Brain microvascular endothelial cell (primary cell): ENCODE measurements at regions not wholly inside any gene's neighbourhood (a gene's known extent, or its start where the extent isn't known, plus 50 kb on each side); places are given as distances from the start of the nearest gene placed in this dataset.

Experiments
- DNase-seq: peaks from one replicate; pipeline ENCODE4 v3.0.0-alpha.2; 2020
- H3K27ac ChIP-seq: fragments of 250-450 bp; sonication (Bioruptor Pico); 2 replicates; pipeline ENCODE4 v1.5.1; 2020; ENCODE audit warnings: mild to moderate bottlenecking, moderate library complexity
- H3K27me3 ChIP-seq: fragments of 250-450 bp; sonication (Bioruptor Pico); replicated peaks from 2 replicates; pipeline ENCODE4 v1.5.1; 2020; ENCODE audit warnings: mild to moderate bottlenecking
- H3K36me3 ChIP-seq: fragments of 250-450 bp; sonication (Bioruptor Pico); replicated peaks from 2 replicates; pipeline ENCODE4 v1.5.1; 2020; ENCODE audit warnings: mild to moderate bottlenecking
- H3K4me3 ChIP-seq: 2 replicates; pipeline ENCODE4 v1.5.1; 2011; ENCODE audit warnings: low read depth, mild to moderate bottlenecking, control low read depth, low read length, moderate library complexity
- CTCF ChIP-seq: IDR thresholded peaks from 2 replicates; pipeline ENCODE4 v1.5.1; 2011; ENCODE audit warnings: low read depth, mild to moderate bottlenecking, moderate library complexity, low read length, control low read depth, inconsistent platforms; ENCODE audit errors: missing control alignments
- in situ Hi-C: cut with HindIII; loops from 2 replicates; pipeline ENCODE4 v1.10.0; 2017; ENCODE audit warnings: low sequenced_read_pairs, low pct_ligation_motif_present

DNA sequence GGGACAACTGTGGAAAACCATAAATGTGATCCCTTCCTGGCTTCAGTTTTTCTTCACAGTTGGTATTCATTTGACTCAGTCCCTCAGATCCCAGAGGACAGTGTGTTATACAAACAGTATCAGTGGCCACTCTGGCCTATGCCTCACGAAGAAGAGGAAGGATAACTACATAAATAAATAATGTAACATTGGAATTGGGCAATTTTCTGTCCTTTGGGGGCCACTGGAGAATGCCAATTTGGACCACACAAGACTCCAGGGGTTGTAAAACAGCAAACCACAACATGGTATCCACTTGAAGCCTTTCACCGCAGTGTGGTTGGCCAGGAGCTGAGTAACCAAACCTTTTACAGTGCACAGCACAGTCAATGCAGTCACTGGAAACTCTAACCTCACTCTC is 1077.0 kb downstream of the ROBO2 start:
- H3K4me3 ChIP-seq, result no peak overlapping the region
- DNase-seq, result peak; percentile 69
- no peaks in the 10 kb centered on the region for H3K36me3 ChIP-seq
- no peaks in the 10 kb centered on the region for H3K27me3 ChIP-seq
- in situ Hi-C loops, result no loop called here
- no peak overlapping the region for H3K27ac ChIP-seq
- no peak for TF ChIP-seq CTCF

- Histone ChIP-seq H3K27me3 (no peaks in the 10 kb centered on the region), H3K36me3 (no peaks in the 10 kb centered on the region), H3K27ac (no peak overlapping the region), H3K4me3 (no peak overlapping the region)
- DNase-seq, result no peak
- TF ChIP-seq CTCF, result no peak
- in situ Hi-C loops, result no loop called here
Measured at GRCh38 chr3:78123058-78123457, 1083.2 kb downstream of the ROBO2 start.

- in situ Hi-C loops, result no loop called here
Measured at GRCh38 chr3:78129707-78130106, 1089.8 kb downstream of the ROBO2 start.

GRCh38 chr3:78130741-78131290 is 1090.9 kb downstream of the ROBO2 start:
- H3K27ac ChIP-seq, result no peak overlapping the region
- no peaks in the 10 kb centered on the region for H3K36me3 ChIP-seq
- no peak overlapping the region for H3K4me3 ChIP-seq
- H3K27me3 ChIP-seq, result no peaks in the 10 kb centered on the region
- TF ChIP-seq CTCF, result no peak
- no peak for DNase-seq
- in situ Hi-C loops, result no loop called here

More at GRCh38 chr3:78129707-78130106, 1089.8 kb downstream of the ROBO2 start:
- Histone ChIP-seq H3K27me3 (no peaks in the 10 kb centered on the region), H3K27ac (no peak overlapping the region), H3K36me3 (no peaks in the 10 kb centered on the region), H3K4me3 (no peak overlapping the region)
- TF ChIP-seq CTCF, result no peak
- DNase-seq, result no peak

- no peak overlapping the region for H3K27ac ChIP-seq
- no peaks in the 10 kb centered on the region for H3K27me3 ChIP-seq
- no peak for DNase-seq
- no peak for TF ChIP-seq CTCF
- H3K36me3 ChIP-seq, result no peaks in the 10 kb centered on the region
- in situ Hi-C loops, result no loop called here
- no peak overlapping the region for H3K4me3 ChIP-seq
Measured at GRCh38 chr3:78134496-78134895, 1094.6 kb downstream of the ROBO2 start.

GRCh38 chr3:78139166-78139565 is 1099.3 kb downstream of the ROBO2 start:
- DNase-seq, result peak; percentile 45
- no peak for TF ChIP-seq CTCF
- H3K27me3 ChIP-seq, result no peaks in the 10 kb centered on the region
- H3K36me3 ChIP-seq, result no peaks in the 10 kb centered on the region
- in situ Hi-C loops, result no loop called here
- H3K27ac ChIP-seq, result peak overlapping the region; percentile 65
- no peak overlapping the region for H3K4me3 ChIP-seq
